HG03460 (cell line): ENCODE measurements at regions not wholly inside any gene's neighbourhood (a gene's known extent, or its start where the extent isn't known, plus 50 kb on each side); places are given as distances from the start of the nearest gene placed in this dataset.
A peak's percentile ranks its signal among the peaks of the same experiment; 100 is the strongest.

ENCODE experiments used
- ATAC-seq: cut with Tn5 transposase; IDR thresholded peaks from one replicate; pipeline ENCODE4 v1.9.1; 2021; ENCODE audit not compliant: unreplicated experiment

DNA sequence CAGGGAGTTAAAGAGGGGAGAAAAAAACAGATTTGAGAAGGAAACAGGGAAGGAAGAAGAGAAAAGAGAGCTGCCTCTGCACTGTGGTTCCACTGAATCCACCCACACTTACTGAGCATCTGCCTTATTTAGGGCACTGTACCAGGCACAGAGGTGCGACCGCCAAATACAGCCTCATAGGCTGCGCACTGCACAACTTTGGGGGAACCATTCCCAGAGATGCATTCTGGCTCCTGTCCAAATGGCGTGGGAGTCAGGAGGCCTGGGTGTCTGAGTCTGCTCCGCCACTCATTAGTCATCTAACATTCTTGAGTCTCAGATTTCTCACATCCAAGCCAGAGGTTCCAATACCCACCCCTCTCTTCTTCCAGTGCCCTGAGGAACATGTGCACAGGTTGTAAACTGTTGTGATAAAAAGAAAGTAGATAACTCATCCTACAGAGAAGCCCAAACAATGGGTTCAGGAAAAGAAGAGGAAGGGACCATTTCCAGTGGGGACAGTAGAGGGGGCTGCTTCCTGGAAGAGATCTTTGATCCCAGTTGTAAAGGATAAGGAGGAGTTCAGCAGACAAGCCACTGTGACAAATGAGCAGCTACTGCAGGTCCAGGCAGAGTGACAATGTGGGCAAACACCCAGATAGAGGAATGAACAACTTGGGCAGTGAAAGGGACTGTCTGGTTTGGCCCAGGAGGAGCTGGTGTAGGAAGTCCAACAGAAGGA, 254.6 kb downstream of the UACA start:
- no peak for ATAC-seq

DNA sequence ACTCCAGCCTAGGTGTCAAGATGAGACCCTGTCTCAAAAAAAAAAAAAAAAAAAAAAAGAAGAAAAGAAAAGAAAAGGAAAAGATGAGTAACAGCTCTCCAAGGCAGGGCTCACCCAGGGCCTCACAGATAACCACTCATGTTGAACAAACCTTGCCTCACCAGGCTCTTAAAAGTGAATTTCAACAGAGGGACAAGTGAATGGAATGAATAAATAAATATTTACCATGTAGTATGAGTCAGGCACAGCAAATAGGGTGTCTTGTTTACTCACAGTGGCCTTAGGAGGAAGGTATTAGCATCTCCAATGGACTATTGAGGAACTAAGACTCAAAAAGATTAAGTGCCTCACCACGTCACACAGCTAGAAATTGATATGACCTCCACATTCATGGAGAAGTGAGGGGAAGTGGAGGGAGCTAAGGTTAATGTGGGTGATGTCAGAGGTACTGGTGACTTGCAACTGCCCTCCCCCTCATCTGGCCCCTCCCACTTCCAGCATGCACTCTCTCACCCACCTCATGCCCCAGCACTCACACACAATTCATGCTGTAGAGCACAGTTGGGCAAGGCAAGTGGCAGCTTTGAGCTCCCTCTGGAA, 255.5 kb downstream of the UACA start:
- ATAC-seq: no peak

DNA sequence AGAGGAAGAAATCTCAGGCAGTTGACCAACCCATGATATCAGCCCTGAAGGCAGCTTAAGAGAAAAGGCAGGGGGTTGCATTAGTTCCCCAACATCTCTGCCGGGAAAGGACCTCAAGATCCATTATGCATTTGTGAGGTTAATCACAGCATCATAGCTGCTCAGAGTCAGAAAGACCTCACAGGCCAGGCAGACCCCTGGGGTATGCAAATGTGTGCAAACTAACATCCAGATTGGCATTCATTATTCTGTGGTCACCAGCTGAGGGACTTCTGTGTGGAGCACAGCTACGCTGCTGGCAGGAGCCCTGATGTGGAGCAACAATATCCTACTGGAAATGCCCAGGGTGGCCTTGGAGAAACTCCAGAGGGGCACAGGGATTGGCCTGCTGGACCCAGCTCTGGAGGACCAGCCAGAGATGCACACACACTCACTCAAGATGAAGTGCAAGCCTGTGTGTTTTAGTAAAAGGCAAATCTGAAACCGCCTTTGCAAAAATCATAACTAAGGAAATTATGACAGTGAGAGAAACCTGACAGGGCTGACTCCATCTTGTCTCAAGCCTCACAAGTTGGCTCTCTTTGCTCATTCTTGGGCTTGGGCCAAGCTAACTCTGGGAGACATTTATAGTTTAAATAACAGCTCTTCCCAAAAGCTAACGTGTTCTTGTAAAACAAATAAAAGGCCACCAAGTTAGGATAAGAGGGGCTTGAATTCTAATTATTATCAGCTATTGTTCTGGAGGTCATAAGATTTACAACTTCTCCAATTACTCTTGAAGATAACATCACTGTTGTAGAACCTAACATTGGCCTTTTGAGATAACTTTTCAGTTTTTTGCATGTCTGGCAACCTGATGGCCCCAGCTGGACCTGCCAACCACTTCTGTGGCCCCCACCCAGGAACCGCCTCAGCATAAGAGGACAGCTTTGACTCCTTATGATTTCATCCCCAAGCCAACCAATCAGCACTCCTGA, 257.1 kb downstream of the UACA start:
- ATAC-seq: no peak

- ATAC-seq: no peak
These were observed 257.9 kb downstream of the UACA start for GRCh38 chr15:70505411-70505919.

DNA sequence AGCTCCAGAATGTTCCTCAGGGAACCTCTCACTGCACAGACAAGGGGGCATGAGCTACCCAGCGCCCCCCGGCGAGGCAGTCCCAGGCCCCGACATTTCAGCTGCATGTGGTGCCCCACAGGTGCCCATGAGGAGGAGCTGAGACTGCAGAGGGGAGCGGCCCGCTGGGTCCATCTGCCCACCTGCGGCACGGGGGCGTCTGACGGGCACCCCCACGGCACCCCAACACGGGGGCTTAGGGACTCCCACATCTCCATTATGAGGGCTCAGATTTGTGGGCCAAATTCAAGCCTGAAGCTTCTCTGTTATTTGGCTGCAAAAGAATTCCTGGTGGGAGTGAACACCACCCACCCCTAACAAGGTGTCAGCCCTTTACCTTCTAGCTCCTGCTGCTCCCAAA, 258.4 kb downstream of the UACA start:
- ATAC-seq: no peak

- ATAC-seq: peak; percentile 62
These were observed 258.9 kb downstream of the UACA start for GRCh38 chr15:70504299-70504951.

GRCh38 chr15:70503798-70504298, 259.5 kb downstream of the UACA start:
- ATAC-seq: no peak

DNA sequence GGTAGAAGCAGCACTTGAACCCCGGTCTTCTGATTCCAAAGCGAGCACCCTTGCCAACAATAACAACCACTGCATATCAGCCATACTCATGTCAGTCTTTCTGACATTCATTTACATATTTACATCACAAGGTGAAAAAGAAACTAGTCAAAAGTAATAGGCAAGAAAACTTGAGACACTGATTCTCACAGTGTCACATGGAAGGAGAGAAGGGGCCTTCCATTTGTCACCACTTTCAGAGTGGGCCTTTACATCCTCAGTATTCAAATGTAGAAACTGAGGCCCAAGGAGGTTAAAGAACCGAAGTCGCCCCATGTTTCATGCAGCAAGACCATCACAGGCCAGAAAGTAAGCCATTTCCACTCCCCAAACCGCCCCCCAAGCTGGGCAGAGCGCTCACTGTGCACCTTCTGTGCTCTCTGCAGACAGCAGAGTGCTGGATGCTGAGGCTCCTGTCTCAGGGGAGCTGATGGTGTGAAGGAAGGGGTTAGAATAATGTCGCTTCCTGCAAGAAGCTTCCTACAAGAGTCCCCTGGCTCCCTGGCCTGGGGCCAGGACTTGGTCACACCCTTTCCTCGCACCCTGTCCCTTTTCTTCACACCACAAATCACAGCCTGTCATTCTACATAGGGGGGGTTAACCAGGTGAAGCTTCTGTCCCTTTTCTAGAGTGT, 260.1 kb downstream of the UACA start:
- ATAC-seq: no peak

DNA sequence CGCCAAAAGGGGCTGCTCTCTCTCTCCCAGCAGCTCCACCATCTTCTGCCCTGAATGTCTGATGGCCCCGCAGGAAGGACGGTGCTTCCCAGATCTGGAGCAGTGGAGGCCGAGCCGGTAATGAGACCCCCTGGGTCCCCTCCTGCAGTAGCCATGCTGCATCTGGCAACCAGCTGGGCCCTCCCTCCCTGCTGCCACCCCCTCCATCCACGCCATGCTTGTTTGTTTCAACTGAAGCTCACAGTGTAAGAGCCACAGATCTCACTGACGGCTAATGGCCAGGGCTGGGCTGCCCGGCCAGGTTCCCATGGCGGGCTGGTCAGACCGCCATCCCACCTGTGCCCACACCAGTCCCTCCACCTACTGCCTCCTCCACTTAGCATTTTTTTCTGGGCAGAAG, 260.8 kb downstream of the UACA start:
- no peak for ATAC-seq

DNA sequence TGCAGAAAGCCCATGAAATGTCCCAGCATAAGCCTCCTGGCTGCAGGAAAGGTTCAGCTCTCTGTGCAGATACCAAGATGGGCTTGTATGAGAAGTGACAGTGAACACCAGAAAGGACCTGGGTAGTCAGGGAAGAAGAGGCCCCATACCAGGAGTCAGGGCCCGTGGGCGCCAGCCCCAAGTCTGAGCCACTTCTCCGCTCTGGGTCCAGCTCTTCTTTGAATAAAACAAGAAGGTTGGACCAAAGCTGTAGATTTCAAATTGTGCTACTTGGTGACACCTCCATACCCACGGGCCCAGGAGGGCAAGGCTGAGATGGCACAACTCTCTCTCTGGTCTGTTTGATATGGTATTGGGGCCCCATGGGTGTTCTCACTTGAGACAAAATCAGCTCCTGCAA, 261.5 kb downstream of the UACA start:
- no peak for ATAC-seq

GRCh38 chr15:70501121-70501727, 262.1 kb downstream of the UACA start:
- ATAC-seq: no peak

GRCh38 chr15:70499791-70500190, 263.6 kb downstream of the UACA start:
- no peak for ATAC-seq

- no peak for ATAC-seq
These were observed 265.2 kb downstream of the UACA start for GRCh38 chr15:70498096-70498626.

- no peak for ATAC-seq
These were observed 265.7 kb downstream of the UACA start for GRCh38 chr15:70497661-70498060.

GRCh38 chr15:70495991-70496599, 267.3 kb downstream of the UACA start:
- ATAC-seq: no peak

- no peak for ATAC-seq
These were observed 268.3 kb downstream of the UACA start for GRCh38 chr15:70494852-70495571.

- ATAC-seq: no peak
These were observed 268.9 kb downstream of the UACA start for GRCh38 chr15:70494517-70494851.

GRCh38 chr15:70493787-70494516, 269.4 kb downstream of the UACA start:
- no peak for ATAC-seq
